IMR-90 (cell line): ENCODE measurements at regions not wholly inside any gene's neighbourhood (a gene's known extent, or its start where the extent isn't known, plus 50 kb on each side); places are given as distances from the start of the nearest gene placed in this dataset.

Experiments
- ATAC-seq: fragments of 200-7000 bp; cut with Tn5 transposase; 2 replicates; pipeline ENCODE4 v1.9.1; 2020; ENCODE audit warnings: low read depth, mild to moderate bottlenecking, moderate library complexity
- BruUV-seq: library from RNA; stranded (reverse); fragments of 400-500 nt; replicated peaks from 2 replicates; lab custom pipeline; 2021; lab: Mats Ljungman, UMichigan
- CTCF ChIA-PET: fragments of 300-600 bp; formaldehyde crosslinking; extraction: SDS; loops from one replicate; lab custom pipeline; 2021; ENCODE audit warnings: antibody characterized with exemption; lab: Yijun Ruan, JAX
- POLR2A ChIA-PET: fragments of 300-600 bp; sonication (Branson Sonifier 250); formaldehyde crosslinking; loops from one replicate; lab custom pipeline; 2022; ENCODE audit warnings: antibody characterized with exemption; ENCODE audit not compliant: unreplicated experiment; lab: Charles Lee
- DNase-seq: peaks from one replicate; pipeline ENCODE4 v3.0.0; 2013
- H2AFZ ChIP-seq: replicated peaks from 2 replicates; pipeline ENCODE3; 2013; ENCODE audit warnings: low read length, mild to moderate bottlenecking; ENCODE audit not compliant: poor library complexity
- H2AK5ac ChIP-seq: 2 replicates; pipeline ENCODE4 v1.6.1; 2013; ENCODE audit warnings: low read depth, low read length, inconsistent platforms
- H2AK9ac ChIP-seq: replicated peaks from 2 replicates; pipeline ENCODE3; 2013; ENCODE audit warnings: mild to moderate bottlenecking, low read depth, low read length, moderate library complexity; ENCODE audit not compliant: poor library complexity
- H2BK120ac ChIP-seq: 2 replicates; pipeline ENCODE4 v1.6.1; 2013; ENCODE audit warnings: low read depth, low read length, inconsistent platforms
- H2BK15ac ChIP-seq: 3 replicates; pipeline ENCODE4 v1.6.1; 2013; ENCODE audit warnings: low read depth, low read length, inconsistent platforms
- H2BK20ac ChIP-seq: 2 replicates; pipeline ENCODE4 v1.6.1; 2013; ENCODE audit warnings: low read depth, mild to moderate bottlenecking, inconsistent platforms, low read length, moderate library complexity
- H2BK5ac ChIP-seq: 2 replicates; pipeline ENCODE4 v1.6.1; 2013; ENCODE audit warnings: mild to moderate bottlenecking, low read depth, low read length, inconsistent platforms; ENCODE audit not compliant: poor library complexity, severe bottlenecking
- H3K14ac ChIP-seq: replicated peaks from 2 replicates; pipeline ENCODE4 v1.6.1; 2013; ENCODE audit warnings: low read depth, low read length, inconsistent platforms
- H3K18ac ChIP-seq: 2 replicates; pipeline ENCODE4 v1.6.1; 2013; ENCODE audit warnings: low read depth, low read length, control low read depth
- H3K23ac ChIP-seq: 2 replicates; pipeline ENCODE4 v1.6.1; 2013; ENCODE audit warnings: low read depth, low read length, inconsistent platforms
- H3K27ac ChIP-seq: 2 replicates; pipeline ENCODE4 v1.5.1; 2013; ENCODE audit warnings: mild to moderate bottlenecking, control low read depth, low read length; ENCODE audit not compliant: insufficient read depth
- H3K27me3 ChIP-seq: 2 replicates; pipeline ENCODE4 v1.6.1; 2013; ENCODE audit warnings: low read length; ENCODE audit not compliant: control insufficient read depth, insufficient read depth
- H3K36me3 ChIP-seq: 2 replicates; pipeline ENCODE4 v1.6.1; 2013; ENCODE audit warnings: low read length, mixed read lengths; ENCODE audit not compliant: control insufficient read depth, insufficient read depth
- H3K4ac ChIP-seq: 2 replicates; pipeline ENCODE4 v1.6.1; 2013; ENCODE audit warnings: low read depth, low read length, inconsistent platforms
- H3K4me1 ChIP-seq: 2 replicates; pipeline ENCODE4 v1.6.1; 2013; ENCODE audit warnings: low read length, mixed read lengths; ENCODE audit not compliant: control insufficient read depth, insufficient read depth
- H3K4me2 ChIP-seq: 2 replicates; pipeline ENCODE4 v1.6.1; 2013; ENCODE audit warnings: low read depth, mild to moderate bottlenecking, control low read depth, low read length, moderate library complexity
- H3K4me3 ChIP-seq: 2 replicates; pipeline ENCODE4 v1.5.1; 2013; ENCODE audit warnings: low read depth, mild to moderate bottlenecking, control low read depth, low read length, moderate library complexity; ENCODE audit not compliant: insufficient read depth
- H3K56ac ChIP-seq: 2 replicates; pipeline ENCODE4 v1.6.1; 2013; ENCODE audit warnings: low read length, inconsistent platforms; ENCODE audit not compliant: insufficient read depth; ENCODE audit errors: extremely low read depth
- H3K79me1 ChIP-seq, 2 experiments: 2 replicates each; pipeline ENCODE4 v1.6.1; 2013; ENCODE audit warnings: low read length in 2 of 2, inconsistent platforms in 1 of 2, low read depth in 1 of 2
- H3K9ac ChIP-seq: 2 replicates; pipeline ENCODE4 v1.6.1; 2013; ENCODE audit warnings: low read depth, low read length, control low read depth
- H3K9me1 ChIP-seq: 2 replicates; pipeline ENCODE4 v1.6.1; 2013; ENCODE audit warnings: low read length, inconsistent platforms; ENCODE audit not compliant: insufficient read depth
- H3K9me3 ChIP-seq: 2 replicates; pipeline ENCODE4 v1.6.1; 2013; ENCODE audit warnings: low read length; ENCODE audit not compliant: control insufficient read depth, insufficient read depth
- H4K20me1 ChIP-seq: 2 replicates; pipeline ENCODE4 v1.6.1; 2013; ENCODE audit warnings: low read length, inconsistent platforms; ENCODE audit not compliant: insufficient read depth
- H4K5ac ChIP-seq: 2 replicates; pipeline ENCODE4 v1.6.1; 2013; ENCODE audit warnings: mild to moderate bottlenecking, low read depth, low read length, control low read depth
- H4K8ac ChIP-seq, 2 experiments: 2 replicates each; pipeline ENCODE4 v1.6.1; 2013; ENCODE audit warnings: low read depth in 2 of 2, low read length in 2 of 2, control low read depth in 1 of 2, inconsistent platforms in 1 of 2
- H4K91ac ChIP-seq: 2 replicates; pipeline ENCODE4 v1.6.1; 2013; ENCODE audit warnings: low read depth, low read length, inconsistent platforms; ENCODE audit not compliant: insufficient read depth
- BHLHE40 ChIP-seq: fragments of 150-350 bp; IDR thresholded peaks from 2 replicates; pipeline ENCODE4 v1.6.1; 2016; ENCODE audit warnings: mild to moderate bottlenecking, low read depth, low read length
- CEBPB ChIP-seq: IDR thresholded peaks from 2 replicates; pipeline ENCODE4 v1.6.1; 2012; ENCODE audit warnings: low read depth, low read length, improper control_type of control experiment
- CHD1 ChIP-seq: IDR thresholded peaks from 2 replicates; pipeline ENCODE4 v1.6.1; 2012; ENCODE audit warnings: low read depth, low read length, improper control_type of control experiment
- CTCF ChIP-seq: conservative IDR thresholded peaks from 2 replicates; pipeline ENCODE4 v1.5.1; 2012; ENCODE audit warnings: mild to moderate bottlenecking, low read depth, low read length, improper control_type of control experiment
- ELK1 ChIP-seq: fragments of 150-350 bp; IDR thresholded peaks from 2 replicates; pipeline ENCODE4 v1.6.1; 2016; ENCODE audit warnings: low read depth, mild to moderate bottlenecking, low read length, moderate library complexity, borderline replicate concordance
- FOS ChIP-seq: fragments of 150-350 bp; IDR thresholded peaks from 2 replicates; pipeline ENCODE4 v1.6.1; 2016; ENCODE audit warnings: low read depth, low read length
- MAFK ChIP-seq: IDR thresholded peaks from 2 replicates; pipeline ENCODE4 v1.6.1; 2012; ENCODE audit warnings: low read depth, low read length, improper control_type of control experiment
- MAZ ChIP-seq: IDR thresholded peaks from 2 replicates; pipeline ENCODE4 v1.6.1; 2012; ENCODE audit warnings: low read depth, mild to moderate bottlenecking, low read length, improper control_type of control experiment, moderate library complexity, borderline replicate concordance
- MXI1 ChIP-seq: IDR thresholded peaks from 2 replicates; pipeline ENCODE4 v1.6.1; 2012; ENCODE audit warnings: low read depth, mild to moderate bottlenecking, low read length, moderate library complexity, borderline replicate concordance
- NFE2L2 ChIP-seq: fragments of 150-350 bp; IDR thresholded peaks from 2 replicates; pipeline ENCODE4 v1.6.1; 2016; ENCODE audit warnings: low read depth, mild to moderate bottlenecking, low read length
- POLR2A ChIP-seq: IDR thresholded peaks from 2 replicates; pipeline ENCODE4 v1.6.1; 2012; ENCODE audit warnings: mild to moderate bottlenecking, low read depth, low read length
- RAD21 ChIP-seq: IDR thresholded peaks from 2 replicates; pipeline ENCODE4 v1.6.1; 2012; ENCODE audit warnings: low read length, improper control_type of control experiment
- RCOR1 ChIP-seq: IDR thresholded peaks from 2 replicates; pipeline ENCODE4 v1.6.1; 2012; ENCODE audit warnings: mild to moderate bottlenecking, low read length, improper control_type of control experiment; ENCODE audit not compliant: insufficient replicate concordance
- RFX5 ChIP-seq: IDR thresholded peaks from 2 replicates; pipeline ENCODE4 v1.8.0; 2012; ENCODE audit warnings: low read depth, mild to moderate bottlenecking, low read length, moderate library complexity
- SMC3 ChIP-seq: fragments of 150-350 bp; IDR thresholded peaks from 2 replicates; pipeline ENCODE4 v1.6.1; 2016; ENCODE audit warnings: low read depth, mild to moderate bottlenecking, antibody characterized with exemption, low read length, moderate library complexity
- USF2 ChIP-seq: fragments of 150-350 bp; IDR thresholded peaks from 2 replicates; pipeline ENCODE4 v1.6.1; 2017; ENCODE audit warnings: mild to moderate bottlenecking, antibody characterized with exemption, low read length, low read depth
- WGBS, 2 experiments: methylation state at CpG; one replicate each; pipeline versions ENCODE4 v1.1.5 to v1.1.7; 2013; ENCODE audit warnings: missing lambda C conversion rate in 2 of 2; ENCODE audit not compliant: insufficient read length in 1 of 2; ENCODE audit errors: extremely low coverage in 2 of 2; 5-methylcytosine and 5-hydroxymethylcytosine counted together
- dilution Hi-C: fragments of 300-500 bp; cut with HindIII; formaldehyde crosslinking; loops from one replicate; pipeline ENCODE4 v1.14.3; 2018; ENCODE audit warnings: low sequenced_read_pairs; ENCODE audit not compliant: unreplicated experiment
- in situ Hi-C: fragments of 300-500 bp; cut with MboI; formaldehyde crosslinking; loops from 3 replicates; pipeline ENCODE4 v1.14.3; 2019; ENCODE audit warnings: low sequenced_read_pairs, inconsistent platforms, mixed read lengths
- intact Hi-C: fragments of 100-400 bp; cut with micrococcal nuclease; formaldehyde crosslinking; loops from 2 replicates; pipeline ENCODE4 v1.10.0; 2022

- dilution Hi-C loops = no loop called here
- BruUV-seq = no TSS peak
Measured at GRCh38 chr10:47238331-47239095, 61.5 kb upstream of the GDF10 start.

More at GRCh38 chr10:47238331-47239095, 61.5 kb upstream of the GDF10 start:
- Histone ChIP-seq H3K14ac (no peak overlapping the region), H2AK5ac (no peak overlapping the region), H3K27me3 (peaks cover 26% of the 10 kb centered on the region), H2BK120ac (no peak overlapping the region), H4K5ac (no peak overlapping the region), H4K20me1 (no peaks in the 10 kb centered on the region), H3K36me3 (no peaks in the 10 kb centered on the region), H3K4me2 (no peak overlapping the region), H3K27ac (no peak overlapping the region), H2BK20ac (no peak overlapping the region), H3K79me1 (no peaks in the 10 kb centered on the region), H2BK15ac (no peak overlapping the region), H3K9me3 (no peaks in the 10 kb centered on the region), H4K91ac (no peak overlapping the region), H3K9ac (no peak overlapping the region), H3K4ac (no peak overlapping the region), H4K8ac (no peak overlapping the region), H2AK9ac (no peak overlapping the region), H3K4me3 (no peak overlapping the region), H2BK5ac (no peak overlapping the region), H3K18ac (no peak overlapping the region), H3K56ac (no peak overlapping the region), H3K23ac (no peak overlapping the region), H2AFZ (no peak overlapping the region), H3K9me1 (no peaks in the 10 kb centered on the region), H3K4me1 (no peaks in the 10 kb centered on the region)
- intact Hi-C loops (no loop called here), in situ Hi-C loops (no loop called here)
- ATAC-seq (no peak), DNase-seq (no peak)
- no CpG with 5 or more reads among the region's 7 CpGs for WGBS, 2 experiments
- ChIA-PET POLR2A (no interaction called here), CTCF (interaction anchor here (0.6 to 0.7 kb wide), 2 partner anchors 27 to 186 kb away, joined by 3 read pairs; no protein-coding TSS in a partner anchor)
- TF ChIP-seq MAZ (no peak), FOS (no peak), SMC3 (no peak), MAFK (no peak), RFX5 (no peak), CHD1 (no peak), BHLHE40 (no peak), USF2 (no peak), CTCF (no peak), RAD21 (no peak), MXI1 (no peak), RCOR1 (no peak), NFE2L2 (no peak), ELK1 (no peak), POLR2A (no peak), CEBPB (no peak)
